WTC11 (cell line): ENCODE measurements at regions not wholly inside any gene's neighbourhood (a gene's known extent, or its start where the extent isn't known, plus 50 kb on each side); places are given as distances from the start of the nearest gene placed in this dataset.

Source experiments
- ATAC-seq: fragments of 200-7000 bp; cut with Tn5 transposase; 2 replicates; pipeline ENCODE4 v1.10.0; 2021; ENCODE audit warnings: mild to moderate bottlenecking, moderate library complexity
- CTCF ChIA-PET: fragments of 300-600 bp; sonication (Branson Sonifier 250); formaldehyde crosslinking; loops from one replicate; lab custom pipeline; 2021; ENCODE audit warnings: antibody characterized with exemption; lab: Charles Lee
- POLR2A ChIA-PET: fragments of 350-600 bp; sonication (Branson Sonifier 250); formaldehyde crosslinking; loops from one replicate; lab custom pipeline; 2021; ENCODE audit warnings: antibody characterized with exemption; lab: Charles Lee
- DNase-seq: peaks from one replicate; pipeline ENCODE4 v3.0.0; 2021; ENCODE audit warnings: low spot score
- H3K27ac Mint-ChIP-seq: 2 replicates; pipeline ENCODE4 v1.8.0; 2021; ENCODE audit warnings: mixed read lengths
- H3K27me3 Mint-ChIP-seq: 2 replicates; pipeline ENCODE4 v1.8.0; 2021; ENCODE audit warnings: low read depth, mild to moderate bottlenecking, moderate library complexity, mixed read lengths
- H3K36me3 Mint-ChIP-seq: 2 replicates; pipeline ENCODE4 v1.8.0; 2021; ENCODE audit warnings: mixed read lengths
- H3K4me1 Mint-ChIP-seq: 2 replicates; pipeline ENCODE4 v1.8.0; 2022; ENCODE audit warnings: mixed read lengths
- H3K4me3 Mint-ChIP-seq: 2 replicates; pipeline ENCODE4 v1.8.0; 2021; ENCODE audit warnings: mild to moderate bottlenecking, moderate library complexity, mixed read lengths
- H3K9me3 Mint-ChIP-seq: 2 replicates; pipeline ENCODE4 v1.8.0; 2021; ENCODE audit warnings: mixed read lengths
- ATF1 ChIP-seq: sonication (generic); formaldehyde crosslinking; IDR thresholded peaks from 2 replicates; pipeline ENCODE4 v1.8.1; 2023; ENCODE audit warnings: mild to moderate bottlenecking, moderate library complexity, missing genetic modification reagents
- EMX1 ChIP-seq: fragments of 250-450 bp; sonication (Bioruptor Pico); IDR thresholded peaks from 2 replicates; pipeline ENCODE4 v1.8.0; 2021; ENCODE audit warnings: mild to moderate bottlenecking
- ETV6 ChIP-seq: sonication (generic); formaldehyde crosslinking; IDR thresholded peaks from 2 replicates; pipeline ENCODE4 v1.8.1; 2022; ENCODE audit warnings: mild to moderate bottlenecking, missing genetic modification reagents
- FOXJ3 ChIP-seq: sonication (generic); formaldehyde crosslinking; IDR thresholded peaks from 2 replicates; pipeline ENCODE4 v1.9.0; 2021; ENCODE audit warnings: missing genetic modification reagents, mild to moderate bottlenecking, borderline replicate concordance
- GTF2I ChIP-seq: fragments of 250-450 bp; sonication (Bioruptor Pico); conservative IDR thresholded peaks from 2 replicates; pipeline ENCODE4 v1.4.0; 2021; ENCODE audit warnings: mild to moderate bottlenecking
- JAZF1 ChIP-seq: fragments of 250-450 bp; sonication (Bioruptor Pico); IDR thresholded peaks from 2 replicates; pipeline ENCODE4 v1.9.0; 2021; ENCODE audit warnings: moderate library complexity, mild to moderate bottlenecking, inconsistent platforms
- JUN ChIP-seq: sonication (generic); formaldehyde crosslinking; IDR thresholded peaks from 2 replicates; pipeline ENCODE4 v1.8.0; 2023; ENCODE audit warnings: mild to moderate bottlenecking, missing genetic modification reagents
- MYBL2 ChIP-seq: sonication (generic); formaldehyde crosslinking; IDR thresholded peaks from 2 replicates; pipeline ENCODE4 v1.8.1; 2023; ENCODE audit warnings: mild to moderate bottlenecking, moderate library complexity, missing genetic modification reagents
- NFATC4 ChIP-seq: fragments of 250-450 bp; sonication (Bioruptor Pico); IDR thresholded peaks from 2 replicates; pipeline ENCODE4 v1.9.0; 2021; ENCODE audit warnings: mild to moderate bottlenecking
- RELA ChIP-seq: sonication (generic); formaldehyde crosslinking; IDR thresholded peaks from 2 replicates; pipeline ENCODE4 v1.8.1; 2022; ENCODE audit warnings: missing genetic modification reagents, mild to moderate bottlenecking, borderline replicate concordance
- TP53 ChIP-seq: sonication (generic); formaldehyde crosslinking; IDR thresholded peaks from 2 replicates; pipeline ENCODE4 v1.8.1; 2023; ENCODE audit warnings: mild to moderate bottlenecking, missing genetic modification reagents
- ZNF219 ChIP-seq: sonication (generic); formaldehyde crosslinking; IDR thresholded peaks from 2 replicates; pipeline ENCODE4 v1.8.0; 2023; ENCODE audit warnings: missing genetic modification reagents, mild to moderate bottlenecking, borderline replicate concordance
- ZNF416 ChIP-seq: fragments of 250-450 bp; sonication (Bioruptor Pico); IDR thresholded peaks from 2 replicates; pipeline ENCODE4 v1.9.0; 2021; ENCODE audit warnings: mild to moderate bottlenecking, inconsistent platforms
- ZNF423 ChIP-seq: fragments of 250-450 bp; sonication (Bioruptor Pico); IDR thresholded peaks from 2 replicates; pipeline ENCODE4 v2.1.2; 2022; ENCODE audit warnings: mild to moderate bottlenecking, moderate library complexity
- TF ChIP-seq, protein P1 (sequence below): fragments of 250-450 bp; sonication (Bioruptor Pico); IDR thresholded peaks from 2 replicates; pipeline ENCODE4 v1.9.0; 2021; ENCODE audit warnings: mild to moderate bottlenecking
- TF ChIP-seq, protein P2 (sequence below): sonication (generic); formaldehyde crosslinking; conservative IDR thresholded peaks from 2 replicates; pipeline ENCODE4 v1.8.1; 2022; ENCODE audit warnings: mild to moderate bottlenecking, missing genetic modification reagents
- TF ChIP-seq, protein P3 (sequence below): sonication (generic); formaldehyde crosslinking; IDR thresholded peaks from 2 replicates; pipeline ENCODE4 v1.8.0; 2022; ENCODE audit warnings: mild to moderate bottlenecking, missing genetic modification reagents
- TF ChIP-seq, protein P4 (sequence below): sonication (generic); formaldehyde crosslinking; IDR thresholded peaks from 2 replicates; pipeline ENCODE4 v1.8.1; 2023; ENCODE audit warnings: mild to moderate bottlenecking, moderate library complexity, missing genetic modification reagents
- TF ChIP-seq, protein P5 (sequence below): sonication (generic); formaldehyde crosslinking; IDR thresholded peaks from 2 replicates; pipeline ENCODE4 v1.8.0; 2022; ENCODE audit warnings: mild to moderate bottlenecking, missing genetic modification reagents
- TF ChIP-seq, protein P6 (sequence below): fragments of 250-450 bp; sonication (Bioruptor Pico); IDR thresholded peaks from 2 replicates; pipeline ENCODE4 v2.1.2; 2022; ENCODE audit warnings: mild to moderate bottlenecking, moderate library complexity
- TF ChIP-seq, protein P7 (sequence below): sonication (generic); formaldehyde crosslinking; IDR thresholded peaks from 2 replicates; pipeline ENCODE4 v1.8.1; 2023; ENCODE audit warnings: mild to moderate bottlenecking, missing genetic modification reagents

DNA sequence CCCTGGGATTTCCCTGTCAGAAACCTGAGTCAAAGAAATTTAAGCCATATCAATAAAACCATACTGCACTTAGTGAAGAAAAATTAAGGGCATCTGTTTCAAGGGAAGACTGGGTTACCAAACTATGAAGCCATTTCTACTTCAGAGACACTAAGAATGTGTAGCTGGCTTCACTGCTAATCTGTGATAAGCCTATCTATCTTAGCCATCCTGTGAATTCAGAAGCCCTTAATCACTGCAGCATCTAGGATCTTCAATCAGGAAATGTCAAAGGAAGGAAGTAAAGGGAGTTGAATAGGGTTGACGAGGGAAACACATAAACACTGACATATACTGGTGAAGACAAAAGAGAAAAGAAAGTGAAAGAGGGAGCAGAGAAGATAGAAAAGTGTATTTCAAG lies 777.6 kb upstream of the DIAPH2 start (continued):
- TF ChIP-seq, protein P1, sequence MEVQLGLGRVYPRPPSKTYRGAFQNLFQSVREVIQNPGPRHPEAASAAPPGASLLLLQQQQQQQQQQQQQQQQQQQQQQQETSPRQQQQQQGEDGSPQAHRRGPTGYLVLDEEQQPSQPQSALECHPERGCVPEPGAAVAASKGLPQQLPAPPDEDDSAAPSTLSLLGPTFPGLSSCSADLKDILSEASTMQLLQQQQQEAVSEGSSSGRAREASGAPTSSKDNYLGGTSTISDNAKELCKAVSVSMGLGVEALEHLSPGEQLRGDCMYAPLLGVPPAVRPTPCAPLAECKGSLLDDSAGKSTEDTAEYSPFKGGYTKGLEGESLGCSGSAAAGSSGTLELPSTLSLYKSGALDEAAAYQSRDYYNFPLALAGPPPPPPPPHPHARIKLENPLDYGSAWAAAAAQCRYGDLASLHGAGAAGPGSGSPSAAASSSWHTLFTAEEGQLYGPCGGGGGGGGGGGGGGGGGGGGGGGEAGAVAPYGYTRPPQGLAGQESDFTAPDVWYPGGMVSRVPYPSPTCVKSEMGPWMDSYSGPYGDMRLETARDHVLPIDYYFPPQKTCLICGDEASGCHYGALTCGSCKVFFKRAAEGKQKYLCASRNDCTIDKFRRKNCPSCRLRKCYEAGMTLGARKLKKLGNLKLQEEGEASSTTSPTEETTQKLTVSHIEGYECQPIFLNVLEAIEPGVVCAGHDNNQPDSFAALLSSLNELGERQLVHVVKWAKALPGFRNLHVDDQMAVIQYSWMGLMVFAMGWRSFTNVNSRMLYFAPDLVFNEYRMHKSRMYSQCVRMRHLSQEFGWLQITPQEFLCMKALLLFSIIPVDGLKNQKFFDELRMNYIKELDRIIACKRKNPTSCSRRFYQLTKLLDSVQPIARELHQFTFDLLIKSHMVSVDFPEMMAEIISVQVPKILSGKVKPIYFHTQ (CRISPR knock-in tag): no peak

DNA sequence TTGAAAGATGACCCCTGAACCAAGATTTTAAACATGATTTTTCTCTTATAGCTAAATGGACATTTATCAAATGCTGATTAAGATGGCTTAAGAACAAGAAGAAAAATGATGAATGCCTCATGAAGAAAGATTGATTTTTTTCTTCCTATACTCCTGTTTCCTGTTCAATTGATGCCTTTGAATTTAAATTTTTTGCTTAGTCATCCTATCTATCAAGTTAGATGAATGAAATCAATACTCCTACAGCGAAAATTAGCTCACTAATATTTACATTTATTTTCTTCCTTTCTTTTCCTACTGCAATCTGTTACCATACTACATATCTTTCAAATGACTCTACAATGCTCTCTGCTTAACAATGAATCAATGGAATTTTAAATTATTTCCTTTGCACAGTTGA lies 773.6 kb upstream of the DIAPH2 start:
- TF ChIP-seq, protein P2, sequence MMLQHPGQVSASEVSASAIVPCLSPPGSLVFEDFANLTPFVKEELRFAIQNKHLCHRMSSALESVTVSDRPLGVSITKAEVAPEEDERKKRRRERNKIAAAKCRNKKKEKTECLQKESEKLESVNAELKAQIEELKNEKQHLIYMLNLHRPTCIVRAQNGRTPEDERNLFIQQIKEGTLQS: no peak
- TF ChIP-seq, protein P1 (CRISPR knock-in tag): no peak
- TF ChIP-seq, protein P3, sequence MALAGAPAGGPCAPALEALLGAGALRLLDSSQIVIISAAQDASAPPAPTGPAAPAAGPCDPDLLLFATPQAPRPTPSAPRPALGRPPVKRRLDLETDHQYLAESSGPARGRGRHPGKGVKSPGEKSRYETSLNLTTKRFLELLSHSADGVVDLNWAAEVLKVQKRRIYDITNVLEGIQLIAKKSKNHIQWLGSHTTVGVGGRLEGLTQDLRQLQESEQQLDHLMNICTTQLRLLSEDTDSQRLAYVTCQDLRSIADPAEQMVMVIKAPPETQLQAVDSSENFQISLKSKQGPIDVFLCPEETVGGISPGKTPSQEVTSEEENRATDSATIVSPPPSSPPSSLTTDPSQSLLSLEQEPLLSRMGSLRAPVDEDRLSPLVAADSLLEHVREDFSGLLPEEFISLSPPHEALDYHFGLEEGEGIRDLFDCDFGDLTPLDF: no peak
- TF ChIP-seq ZNF416 (CRISPR knock-in tag) (no peak), JAZF1 (no peak), FOXJ3 (CRISPR knock-in tag) (no peak), ZNF219 (CRISPR knock-in tag) (no peak), ETV6 (CRISPR knock-in tag) (no peak), JUN (no peak)
- TF ChIP-seq, protein P4, sequence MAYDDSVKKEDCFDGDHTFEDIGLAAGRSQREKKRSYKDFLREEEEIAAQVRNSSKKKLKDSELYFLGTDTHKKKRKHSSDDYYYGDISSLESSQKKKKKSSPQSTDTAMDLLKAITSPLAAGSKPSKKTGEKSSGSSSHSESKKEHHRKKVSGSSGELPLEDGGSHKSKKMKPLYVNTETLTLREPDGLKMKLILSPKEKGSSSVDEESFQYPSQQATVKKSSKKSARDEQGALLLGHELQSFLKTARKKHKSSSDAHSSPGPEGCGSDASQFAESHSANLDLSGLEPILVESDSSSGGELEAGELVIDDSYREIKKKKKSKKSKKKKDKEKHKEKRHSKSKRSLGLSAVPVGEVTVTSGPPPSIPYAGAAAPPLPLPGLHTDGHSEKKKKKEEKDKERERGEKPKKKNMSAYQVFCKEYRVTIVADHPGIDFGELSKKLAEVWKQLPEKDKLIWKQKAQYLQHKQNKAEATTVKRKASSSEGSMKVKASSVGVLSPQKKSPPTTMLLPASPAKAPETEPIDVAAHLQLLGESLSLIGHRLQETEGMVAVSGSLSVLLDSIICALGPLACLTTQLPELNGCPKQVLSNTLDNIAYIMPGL (CRISPR knock-in tag): no peak
- Mint-ChIP-seq H3K27me3 (no peaks in the 10 kb centered on the region; the same call in 1 of the 2 replicates), H3K36me3 (no peaks in the 10 kb centered on the region), H3K4me3 (no peak overlapping the region), H3K4me1 (peaks cover 6% of the 10 kb centered on the region), H3K27ac (no peak overlapping the region), H3K9me3 (no peaks in the 10 kb centered on the region)
- DNase-seq: no peak
- ChIA-PET CTCF (no interaction called here), POLR2A (no interaction called here)
- ATAC-seq: no peak

DNA sequence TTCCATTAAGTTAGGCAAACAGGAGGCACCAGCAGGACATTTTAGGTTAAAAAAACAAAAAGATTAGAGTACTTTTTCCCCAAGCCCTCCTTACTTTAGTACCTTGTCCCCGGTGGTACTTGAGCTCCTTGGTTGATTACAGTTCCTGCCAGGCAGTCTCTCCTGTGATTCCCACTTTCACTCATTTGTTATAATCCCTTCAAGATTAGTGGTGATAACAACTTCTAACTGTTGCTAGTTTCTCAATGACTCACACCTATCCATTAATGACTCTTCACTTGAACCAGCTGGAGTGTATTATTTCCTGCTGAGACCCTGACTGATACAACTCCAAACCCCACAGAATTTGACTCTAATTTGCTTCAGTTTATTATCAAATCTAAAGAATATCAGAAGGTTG lies 765.0 kb upstream of the DIAPH2 start:
- Mint-ChIP-seq H3K27me3 (no peaks in the 10 kb centered on the region), H3K27ac (no peak overlapping the region), H3K9me3 (0 out of 2 replicates have a peak, but pooled peaks cover 3% of the 10 kb centered on the region), H3K36me3 (no peaks in the 10 kb centered on the region), H3K4me3 (no peak overlapping the region), H3K4me1 (no peaks in the 10 kb centered on the region)
- DNase-seq: no peak
- ATAC-seq: no peak
- CTCF ChIA-PET: no interaction called here
- POLR2A ChIA-PET: no interaction called here
- no peak for TF ChIP-seq RELA (CRISPR knock-in tag)
- TF ChIP-seq, protein P5, sequence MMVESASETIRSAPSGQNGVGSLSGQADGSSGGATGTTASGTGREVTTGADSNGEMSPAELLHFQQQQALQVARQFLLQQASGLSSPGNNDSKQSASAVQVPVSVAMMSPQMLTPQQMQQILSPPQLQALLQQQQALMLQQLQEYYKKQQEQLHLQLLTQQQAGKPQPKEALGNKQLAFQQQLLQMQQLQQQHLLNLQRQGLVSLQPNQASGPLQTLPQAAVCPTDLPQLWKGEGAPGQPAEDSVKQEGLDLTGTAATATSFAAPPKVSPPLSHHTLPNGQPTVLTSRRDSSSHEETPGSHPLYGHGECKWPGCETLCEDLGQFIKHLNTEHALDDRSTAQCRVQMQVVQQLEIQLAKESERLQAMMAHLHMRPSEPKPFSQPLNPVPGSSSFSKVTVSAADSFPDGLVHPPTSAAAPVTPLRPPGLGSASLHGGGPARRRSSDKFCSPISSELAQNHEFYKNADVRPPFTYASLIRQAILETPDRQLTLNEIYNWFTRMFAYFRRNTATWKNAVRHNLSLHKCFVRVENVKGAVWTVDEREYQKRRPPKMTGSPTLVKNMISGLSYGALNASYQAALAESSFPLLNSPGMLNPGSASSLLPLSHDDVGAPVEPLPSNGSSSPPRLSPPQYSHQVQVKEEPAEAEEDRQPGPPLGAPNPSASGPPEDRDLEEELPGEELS (CRISPR knock-in tag): no peak
- TF ChIP-seq, protein P6, sequence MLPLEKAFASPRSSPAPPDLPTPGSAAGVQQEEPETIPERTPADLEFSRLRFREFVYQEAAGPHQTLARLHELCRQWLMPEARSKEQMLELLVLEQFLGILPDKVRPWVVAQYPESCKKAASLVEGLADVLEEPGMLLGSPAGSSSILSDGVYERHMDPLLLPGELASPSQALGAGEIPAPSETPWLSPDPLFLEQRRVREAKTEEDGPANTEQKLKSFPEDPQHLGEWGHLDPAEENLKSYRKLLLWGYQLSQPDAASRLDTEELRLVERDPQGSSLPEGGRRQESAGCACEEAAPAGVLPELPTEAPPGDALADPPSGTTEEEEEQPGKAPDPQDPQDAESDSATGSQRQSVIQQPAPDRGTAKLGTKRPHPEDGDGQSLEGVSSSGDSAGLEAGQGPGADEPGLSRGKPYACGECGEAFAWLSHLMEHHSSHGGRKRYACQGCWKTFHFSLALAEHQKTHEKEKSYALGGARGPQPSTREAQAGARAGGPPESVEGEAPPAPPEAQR (CRISPR knock-in tag): no peak
- TF ChIP-seq JUN: no peak
- TF ChIP-seq ATF1 (CRISPR knock-in tag): no peak
- TF ChIP-seq GTF2I: no peak
- TF ChIP-seq NFATC4 (CRISPR knock-in tag): no peak
- no peak for TF ChIP-seq ZNF423 (CRISPR knock-in tag)
- no peak for TF ChIP-seq MYBL2
- TF ChIP-seq EMX1 (CRISPR knock-in tag): no peak
- TF ChIP-seq, protein P7, sequence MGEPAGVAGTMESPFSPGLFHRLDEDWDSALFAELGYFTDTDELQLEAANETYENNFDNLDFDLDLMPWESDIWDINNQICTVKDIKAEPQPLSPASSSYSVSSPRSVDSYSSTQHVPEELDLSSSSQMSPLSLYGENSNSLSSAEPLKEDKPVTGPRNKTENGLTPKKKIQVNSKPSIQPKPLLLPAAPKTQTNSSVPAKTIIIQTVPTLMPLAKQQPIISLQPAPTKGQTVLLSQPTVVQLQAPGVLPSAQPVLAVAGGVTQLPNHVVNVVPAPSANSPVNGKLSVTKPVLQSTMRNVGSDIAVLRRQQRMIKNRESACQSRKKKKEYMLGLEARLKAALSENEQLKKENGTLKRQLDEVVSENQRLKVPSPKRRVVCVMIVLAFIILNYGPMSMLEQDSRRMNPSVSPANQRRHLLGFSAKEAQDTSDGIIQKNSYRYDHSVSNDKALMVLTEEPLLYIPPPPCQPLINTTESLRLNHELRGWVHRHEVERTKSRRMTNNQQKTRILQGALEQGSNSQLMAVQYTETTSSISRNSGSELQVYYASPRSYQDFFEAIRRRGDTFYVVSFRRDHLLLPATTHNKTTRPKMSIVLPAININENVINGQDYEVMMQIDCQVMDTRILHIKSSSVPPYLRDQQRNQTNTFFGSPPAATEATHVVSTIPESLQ (CRISPR knock-in tag): no peak
- TF ChIP-seq TP53: no peak
